GM19372 (cell line): ENCODE measurements at regions not wholly inside any gene's neighbourhood (a gene's known extent, or its start where the extent isn't known, plus 50 kb on each side); places are given as distances from the start of the nearest gene placed in this dataset.
"Not testable (repeated sequence)": the region's sequence is repeated elsewhere in the genome, so short reads cannot be mapped to it uniquely, and the experiment has no call there.

Experiments
- ATAC-seq: cut with Tn5 transposase; IDR thresholded peaks from one replicate; pipeline ENCODE4 v1.9.1; 2021; ENCODE audit warnings: mild to moderate bottlenecking, low read depth, moderate library complexity; ENCODE audit not compliant: unreplicated experiment

DNA sequence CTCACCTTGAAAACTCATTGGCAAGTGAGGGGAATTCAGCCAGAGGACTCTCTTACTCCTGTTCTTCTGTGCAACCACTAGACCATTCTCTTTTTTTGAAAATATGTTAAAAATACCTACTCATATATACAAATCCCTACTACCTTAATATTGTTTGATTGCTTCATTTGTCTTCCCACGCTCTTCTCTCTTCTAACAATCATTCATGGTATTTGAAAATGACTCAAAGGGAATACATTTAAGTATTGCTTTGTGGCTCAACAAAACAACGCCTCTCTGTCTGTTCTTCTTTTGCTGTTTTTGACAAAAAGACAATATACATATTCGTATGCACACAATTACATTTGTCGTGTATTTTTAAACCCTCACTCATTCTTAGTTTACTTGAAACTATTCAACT, 589.4 kb downstream of the ANKRD50 start:
- ATAC-seq = no peak

DNA sequence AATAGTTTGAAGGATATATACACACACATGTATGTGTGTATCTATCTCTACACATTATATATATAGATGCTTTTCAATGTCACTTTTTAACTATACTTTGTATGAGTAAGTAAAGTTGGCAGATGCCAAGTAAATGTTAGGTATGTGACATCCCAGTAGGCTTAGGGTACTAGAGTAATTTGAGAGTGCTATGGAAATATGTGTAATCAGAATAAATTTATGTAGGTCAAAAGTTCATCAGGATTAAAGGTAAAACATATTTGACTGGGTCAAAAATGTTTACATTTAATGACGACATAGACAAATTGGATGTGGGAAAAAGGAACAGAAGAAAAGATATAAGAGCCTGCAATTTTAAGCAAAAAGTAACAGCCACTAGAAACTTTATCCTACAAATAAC, 588.8 kb downstream of the ANKRD50 start:
- no peak for ATAC-seq

DNA sequence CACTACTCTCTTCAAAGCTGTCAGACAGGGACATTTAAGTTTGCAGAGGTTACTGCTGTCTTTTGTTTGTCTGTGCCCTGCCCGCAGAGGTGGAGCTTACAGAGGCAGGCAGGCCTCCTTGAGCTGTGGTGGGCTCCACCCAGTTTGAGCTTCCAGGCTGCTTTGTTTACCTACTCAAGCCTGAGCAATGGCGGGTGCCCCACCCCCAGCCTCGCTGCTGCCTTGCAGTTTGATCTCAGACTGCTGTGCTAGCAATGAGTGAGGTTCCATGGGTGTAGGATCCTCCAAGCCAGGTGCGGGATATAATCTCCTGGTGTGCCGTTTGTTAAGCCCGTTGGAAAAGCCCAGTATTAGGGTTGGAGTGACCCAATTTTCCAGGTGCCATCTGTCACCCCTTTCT, 581.2 kb downstream of the ANKRD50 start:
- ATAC-seq = not testable (repeated sequence)

DNA sequence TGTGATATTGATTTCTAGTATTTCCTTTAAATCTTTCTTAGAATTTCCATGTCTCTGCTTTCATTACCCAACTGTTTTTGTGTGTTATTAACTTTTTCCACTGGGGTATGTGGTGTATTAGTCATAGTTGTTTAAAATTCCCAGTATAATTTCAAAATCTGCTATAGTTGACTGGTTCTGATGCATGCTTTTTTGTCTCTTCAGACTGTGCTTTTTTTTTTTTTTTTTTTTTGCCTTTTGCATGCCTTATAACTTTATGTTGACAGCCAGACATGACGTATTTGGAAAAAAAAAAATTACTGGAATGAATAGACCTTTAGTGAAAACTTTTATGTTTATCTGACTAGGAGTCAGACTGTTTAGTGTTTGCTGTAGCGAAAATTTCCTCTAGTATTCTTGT, 580.4 kb downstream of the ANKRD50 start:
- ATAC-seq = no peak

DNA sequence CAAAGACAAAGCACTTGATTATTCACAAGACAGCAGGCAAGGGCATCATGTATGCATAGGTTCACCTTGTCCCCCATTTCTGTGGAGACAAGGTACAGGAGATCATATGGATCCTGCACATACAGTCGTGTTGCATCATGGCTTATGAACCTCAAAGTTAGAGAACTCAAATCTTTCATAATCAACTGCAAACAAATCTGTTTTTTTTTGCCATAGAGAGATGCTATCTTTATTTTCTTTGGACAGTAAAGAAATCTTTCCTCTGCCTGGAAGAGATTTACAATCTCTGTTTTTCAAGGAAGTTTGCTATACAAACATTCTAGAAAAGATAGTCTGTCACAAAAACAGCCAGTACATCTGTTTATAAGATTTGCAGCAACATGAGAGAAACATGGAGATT, 578.8 kb downstream of the ANKRD50 start:
- no peak for ATAC-seq

DNA sequence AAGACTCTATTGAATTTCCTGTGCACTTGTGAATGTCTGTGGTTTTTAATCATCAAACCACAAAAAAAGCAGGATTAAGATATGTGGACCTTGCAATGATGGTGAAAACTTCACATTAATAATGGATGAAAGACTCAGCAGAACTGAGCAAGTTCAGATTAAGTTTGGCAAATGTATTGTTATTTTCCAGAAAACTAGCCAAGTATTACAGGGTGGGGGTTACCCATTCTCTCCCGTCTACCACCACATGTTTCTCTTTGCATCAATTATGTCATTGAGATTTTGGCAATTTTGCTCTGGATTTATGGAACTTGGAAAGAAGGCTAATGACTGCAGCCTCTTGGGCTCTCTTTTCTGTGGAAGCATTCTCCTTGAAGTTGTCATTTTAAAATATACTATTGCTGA, 577.1 kb downstream of the ANKRD50 start:
- no peak for ATAC-seq

DNA sequence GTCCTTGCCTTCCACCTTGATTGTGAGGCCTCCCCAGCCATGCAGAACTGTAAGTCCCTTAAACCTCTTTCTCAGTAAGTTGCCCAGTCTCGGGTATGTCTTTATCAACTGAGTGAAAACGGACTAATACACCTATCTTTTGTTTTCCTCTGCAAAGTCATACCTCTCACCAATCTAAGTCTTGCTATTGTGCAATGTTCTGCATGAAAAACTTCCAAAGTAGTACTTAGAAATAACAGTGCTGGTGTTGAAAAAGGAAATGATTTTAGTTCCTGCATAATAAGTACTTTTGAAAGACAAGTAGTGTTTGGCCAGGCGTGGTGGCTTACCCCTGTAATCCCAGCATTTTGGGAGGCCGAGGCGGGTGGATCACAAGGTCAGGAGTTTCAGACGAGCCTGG, 573.5 kb downstream of the ANKRD50 start:
- no peak for ATAC-seq

DNA sequence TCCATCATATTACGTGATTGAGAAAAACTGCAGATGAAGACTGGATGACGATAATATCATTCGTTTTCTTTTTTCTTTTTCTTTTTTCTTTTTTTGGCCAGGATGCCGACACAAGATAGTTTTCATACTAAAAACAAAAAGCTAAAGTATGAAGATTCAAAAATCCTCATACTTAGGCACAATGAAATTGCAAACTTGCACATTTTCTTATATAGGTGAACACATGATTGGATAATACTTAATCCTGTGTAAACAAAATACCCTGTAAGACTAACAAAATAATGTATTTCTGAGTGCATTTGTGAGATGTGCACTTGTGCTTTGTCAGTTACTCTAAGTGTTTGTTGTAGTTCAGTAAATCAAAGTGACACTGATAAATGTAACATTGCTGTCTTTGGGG, 568.9 kb downstream of the ANKRD50 start:
- ATAC-seq = no peak

DNA sequence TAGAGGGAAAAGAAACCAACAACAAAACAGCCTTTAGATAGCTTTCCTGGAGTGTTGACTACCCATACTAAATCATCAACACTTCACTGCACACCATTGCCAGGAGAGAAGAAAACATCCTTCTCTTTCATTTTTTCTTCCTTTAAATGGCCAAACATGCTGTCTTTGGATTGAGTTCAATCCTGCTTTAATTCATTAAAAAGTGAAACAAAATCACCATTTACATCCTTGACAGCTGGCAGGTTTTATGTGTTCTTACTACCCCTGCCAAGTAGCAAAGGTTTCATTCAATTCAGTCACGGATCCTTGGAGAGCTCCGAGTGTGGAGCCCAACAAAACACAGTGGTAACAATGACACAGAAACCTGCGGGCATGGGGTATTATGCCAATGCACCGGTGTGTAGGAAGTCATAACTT, 568.3 kb downstream of the ANKRD50 start:
- ATAC-seq = no peak

DNA sequence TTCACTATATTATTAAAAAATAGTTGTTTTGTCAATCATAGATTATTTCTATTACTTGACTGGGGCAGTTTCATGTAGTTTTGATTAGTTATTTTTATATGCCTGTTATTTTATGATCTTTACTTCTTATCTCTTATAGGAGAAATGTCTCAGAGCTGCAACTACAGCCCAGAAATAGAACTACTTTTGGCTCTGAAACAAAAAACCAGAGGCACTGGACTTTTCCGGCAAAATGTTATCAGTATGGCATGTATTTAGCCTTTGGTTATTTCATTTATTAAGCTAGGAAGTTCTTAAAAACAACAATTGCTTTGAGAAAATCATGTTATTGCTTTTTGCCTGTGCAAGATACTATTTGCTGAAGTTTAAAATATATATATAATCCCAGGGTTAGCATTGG, 566.5 kb downstream of the ANKRD50 start:
- no peak for ATAC-seq

DNA sequence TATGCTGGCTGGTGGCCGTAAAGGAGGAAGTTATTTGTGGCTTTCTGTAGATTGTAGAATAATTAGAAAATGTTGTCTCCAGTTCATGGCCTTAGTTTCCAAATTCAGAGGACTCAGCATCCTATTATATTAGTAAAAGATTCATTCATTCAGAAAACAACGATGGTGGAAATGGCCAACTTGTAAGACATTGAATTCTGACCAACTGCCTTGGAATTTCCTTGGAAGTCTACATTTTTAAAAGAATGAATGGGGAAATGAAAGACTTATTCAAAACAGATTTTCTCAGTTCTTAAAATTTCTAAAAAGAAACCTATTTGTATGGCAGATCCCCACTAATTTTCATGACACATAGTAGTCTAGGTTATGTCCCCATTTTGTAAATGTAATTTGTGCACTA, 561.5 kb downstream of the ANKRD50 start:
- ATAC-seq = no peak

DNA sequence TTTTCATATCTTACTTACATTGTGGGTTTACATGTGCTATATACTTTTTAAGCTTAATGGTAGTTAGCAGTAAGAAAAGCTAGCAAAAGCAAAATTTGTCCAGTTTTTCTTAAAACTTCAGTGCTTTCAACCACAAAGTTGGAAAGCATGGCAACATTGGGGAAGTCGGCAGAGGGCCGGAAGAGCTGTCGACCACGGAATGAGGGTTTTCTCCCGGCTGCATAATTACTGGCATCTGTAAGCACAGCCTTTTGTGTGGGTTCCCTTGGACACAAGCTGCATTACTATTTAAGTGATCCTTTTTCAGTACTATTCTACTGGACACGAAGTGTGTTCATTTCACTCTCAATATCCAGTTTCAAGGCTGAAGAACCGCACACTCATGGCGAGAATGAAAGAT, 560.4 kb downstream of the ANKRD50 start:
- ATAC-seq = no peak

DNA sequence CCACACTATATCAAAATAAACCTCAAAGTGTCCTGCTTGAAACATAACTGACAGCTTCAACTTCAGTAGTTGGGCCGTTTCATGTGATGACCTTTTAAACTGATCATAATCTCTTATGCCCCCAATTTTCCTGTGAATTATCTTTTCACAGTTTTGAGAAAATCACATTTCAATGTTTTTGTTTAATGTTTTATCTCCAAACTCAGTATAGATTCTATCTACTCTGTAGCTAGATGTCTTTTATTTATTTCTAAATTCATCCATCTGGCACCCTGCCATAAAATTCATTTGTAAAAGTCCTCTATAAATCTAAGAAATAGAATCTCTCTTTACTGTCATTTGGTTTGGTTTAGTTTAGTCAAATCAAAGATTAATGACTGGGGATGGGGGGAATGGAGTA, 557.3 kb downstream of the ANKRD50 start:
- ATAC-seq = no peak

DNA sequence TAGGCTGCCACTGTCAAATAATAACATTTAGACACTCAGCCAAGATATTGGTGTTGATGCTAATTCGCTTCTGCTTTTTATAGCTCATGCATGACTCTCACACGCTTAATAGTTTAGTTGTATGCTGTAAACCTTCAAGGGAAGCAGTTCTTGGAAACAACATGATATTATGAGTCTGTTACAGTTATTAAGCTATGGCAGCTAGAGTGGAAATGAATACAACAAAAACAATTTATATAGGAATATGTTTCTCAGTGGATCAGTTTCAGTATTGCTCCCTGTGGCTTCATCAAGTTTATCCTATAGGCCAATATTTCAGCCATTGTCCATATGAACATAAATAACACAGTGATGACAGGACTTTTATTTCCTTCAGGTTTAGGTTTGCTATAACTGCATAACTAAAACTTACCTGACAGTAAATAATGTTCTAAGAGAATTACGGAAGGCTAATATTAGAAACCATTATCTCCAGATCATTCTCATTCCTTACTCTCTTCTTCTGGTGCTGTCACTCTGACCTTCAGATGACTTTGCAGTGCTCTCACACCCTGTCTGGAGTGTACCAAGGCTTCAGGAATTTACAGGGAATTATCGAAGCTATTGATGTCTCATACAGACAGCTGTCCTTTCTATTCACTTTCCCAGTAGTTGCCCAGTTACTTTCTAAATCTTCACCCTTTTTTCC, 555.0 kb downstream of the ANKRD50 start:
- ATAC-seq = no peak

DNA sequence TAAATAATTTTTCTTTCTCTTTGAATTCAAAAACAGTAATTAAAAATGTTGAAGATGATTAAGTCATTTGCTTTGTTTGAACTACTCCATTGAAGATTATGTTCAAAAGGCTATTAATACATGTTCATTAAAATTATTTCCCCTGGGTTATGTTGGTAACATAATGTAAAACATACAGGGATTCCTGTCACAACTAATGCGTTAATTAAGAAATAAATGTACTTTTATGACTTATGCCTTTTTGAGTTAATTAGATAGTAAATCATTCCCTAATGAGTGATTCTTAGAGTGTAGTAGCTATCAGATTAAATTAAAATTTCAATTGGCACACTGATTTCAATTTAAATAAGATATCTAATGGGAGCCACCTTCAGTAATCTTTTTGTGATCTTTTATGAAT, 549.1 kb downstream of the ANKRD50 start:
- no peak for ATAC-seq

DNA sequence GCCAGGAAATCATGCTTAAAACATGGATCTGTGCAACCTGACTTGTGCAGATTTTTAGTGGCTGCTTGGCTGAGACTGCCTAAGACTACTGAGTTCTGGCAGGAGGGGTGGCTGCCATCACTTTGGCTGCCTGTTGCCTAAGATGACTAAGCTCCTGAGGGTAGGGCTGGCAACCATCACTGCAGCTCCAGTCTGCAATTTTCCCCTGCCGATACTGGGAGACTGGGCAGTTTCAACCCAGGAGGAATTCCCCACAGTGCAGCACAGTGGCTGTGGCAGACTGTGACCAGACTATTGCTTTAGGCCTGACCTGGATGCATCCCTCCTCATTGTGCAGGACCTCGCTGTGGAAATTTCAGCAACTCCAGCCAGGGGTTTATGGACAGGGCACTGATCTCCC, 544.9 kb downstream of the ANKRD50 start:
- ATAC-seq = no peak

DNA sequence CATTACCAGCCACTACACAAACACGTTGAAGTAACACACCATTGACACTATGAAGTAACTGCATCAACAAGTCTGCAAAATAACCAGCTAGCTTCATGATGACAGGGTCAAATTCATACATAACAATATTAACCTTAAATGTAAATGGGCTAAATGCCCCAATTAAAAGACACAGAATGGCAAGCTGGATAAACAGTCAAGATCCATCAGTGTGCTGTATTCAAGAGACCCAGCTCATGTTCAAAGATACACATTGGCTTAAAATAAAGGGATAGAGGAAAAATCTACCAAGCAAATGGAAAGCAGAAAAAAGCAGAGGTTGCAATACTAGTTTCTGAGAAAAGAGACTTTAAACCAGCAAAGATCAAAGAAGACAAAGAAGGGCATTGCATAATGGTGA, 543.0 kb downstream of the ANKRD50 start:
- ATAC-seq = not testable (repeated sequence)

DNA sequence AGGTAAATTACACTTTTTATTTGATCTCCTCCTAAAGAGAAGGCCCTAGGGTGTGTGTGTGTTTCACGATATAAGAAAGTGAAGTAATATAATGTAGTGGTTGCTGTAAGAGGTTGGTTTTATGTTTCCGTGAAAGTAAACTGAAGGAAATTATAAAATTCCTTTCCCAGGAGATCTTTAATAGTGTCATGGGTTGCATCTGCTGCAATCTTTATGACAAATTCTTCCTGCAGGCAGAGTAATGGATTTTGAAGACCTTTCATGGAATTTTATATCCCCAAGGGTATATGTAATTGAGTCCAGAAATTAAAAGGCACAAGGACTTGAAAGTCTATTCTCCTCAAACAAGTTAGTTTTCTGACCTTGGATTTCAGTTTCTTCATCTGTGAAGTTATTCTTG, 538.6 kb downstream of the ANKRD50 start:
- ATAC-seq = no peak

DNA sequence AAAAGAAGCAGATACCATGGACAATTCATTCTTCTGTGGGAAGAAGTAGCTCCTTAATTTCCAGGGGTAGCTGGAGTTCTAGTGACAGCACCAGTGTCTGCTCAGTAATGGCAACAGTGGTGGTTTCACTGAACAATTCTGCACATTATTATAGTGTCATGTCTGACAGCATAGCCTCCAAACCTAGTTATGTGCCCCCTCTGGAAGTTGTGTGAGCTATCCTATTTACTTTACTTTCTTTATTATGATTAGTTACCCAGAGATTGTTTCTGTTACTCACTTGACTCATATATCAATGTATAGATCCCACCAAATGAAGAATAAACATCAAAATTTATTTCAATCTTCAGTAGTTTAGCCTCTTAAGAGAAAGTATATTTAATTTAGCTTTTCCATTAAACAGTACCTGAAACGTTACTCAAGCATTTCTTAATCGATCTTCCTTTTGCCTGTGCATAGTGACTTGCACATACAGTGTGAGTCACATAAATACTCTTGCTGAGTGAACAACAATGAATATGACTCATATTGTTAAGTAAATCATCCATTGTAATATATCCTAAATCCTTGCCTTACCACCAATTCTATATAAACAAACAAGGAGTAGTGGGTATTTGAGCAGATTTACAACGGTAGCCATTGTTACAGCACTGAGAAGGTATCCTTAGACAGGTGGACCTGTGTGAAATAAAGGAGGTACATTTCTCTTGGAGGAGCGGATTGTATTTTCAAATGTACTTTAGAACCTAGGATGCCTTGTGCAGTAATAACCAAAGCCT, 534.7 kb downstream of the ANKRD50 start:
- no peak for ATAC-seq

DNA sequence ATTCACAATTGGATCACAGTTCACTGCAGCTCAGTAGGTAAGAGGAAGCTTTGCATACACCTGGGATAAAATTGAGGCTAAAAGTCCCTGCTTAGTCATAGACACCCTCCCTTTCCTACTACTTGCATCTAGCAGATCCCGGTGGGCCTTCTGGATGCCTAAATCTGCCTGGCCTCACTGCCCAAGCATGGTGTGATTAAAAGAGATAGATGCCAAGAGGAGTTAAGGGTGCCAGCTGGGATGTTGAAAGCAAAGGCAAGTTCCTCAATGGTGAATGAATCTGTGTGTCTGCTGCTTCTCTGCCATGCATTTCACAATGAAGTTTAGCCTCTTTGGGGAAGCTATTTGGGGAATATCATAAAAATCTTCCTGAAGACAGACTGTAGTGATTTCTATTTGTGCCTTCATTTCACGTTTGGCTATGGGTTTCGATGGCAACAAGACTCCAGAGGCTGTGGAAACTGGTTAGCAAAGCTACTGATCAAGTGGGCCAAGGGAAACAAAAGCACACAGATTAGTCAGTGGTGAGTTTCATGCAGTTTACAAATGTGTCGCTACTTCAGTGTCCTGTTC, 534.0 kb downstream of the ANKRD50 start:
- ATAC-seq = no peak

DNA sequence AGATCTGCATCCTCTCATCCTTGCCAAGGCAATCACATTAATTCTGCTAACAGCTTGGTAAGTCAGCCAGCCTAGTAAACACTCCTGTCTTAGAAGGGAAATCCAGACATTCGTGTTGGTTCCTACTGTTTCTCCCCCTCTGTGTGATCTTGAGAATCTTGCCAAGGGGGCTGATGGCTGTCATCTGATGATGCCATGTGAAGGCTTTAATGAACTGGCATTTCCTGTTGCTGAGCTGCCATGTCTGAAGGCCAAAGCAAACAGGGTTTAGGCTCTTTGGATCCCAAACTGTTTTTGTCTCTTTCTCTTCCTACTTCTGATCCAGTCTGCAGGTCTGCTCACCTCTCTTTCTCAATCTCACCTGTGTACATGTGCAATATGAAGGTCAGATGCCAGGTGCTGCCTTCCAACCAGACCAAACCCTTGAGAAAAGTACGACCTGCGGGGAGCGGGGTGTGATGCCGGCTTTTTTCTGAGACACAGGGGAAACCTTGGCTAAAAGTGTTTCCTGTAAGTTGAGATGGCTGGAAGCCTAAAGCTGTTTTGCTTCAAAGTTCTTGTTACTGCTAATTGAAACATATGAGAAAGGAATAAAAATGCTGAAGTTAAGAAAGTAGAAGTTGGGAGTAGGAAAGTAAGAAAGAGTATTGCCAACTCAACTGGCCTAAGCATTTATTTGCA, 532.9 kb downstream of the ANKRD50 start:
- no peak for ATAC-seq
